HUES48 (cell line): ENCODE measurements at regions not wholly inside any gene's neighbourhood (a gene's known extent, or its start where the extent isn't known, plus 50 kb on each side); places are given as distances from the start of the nearest gene placed in this dataset.
A peak's percentile ranks its signal among the peaks of the same experiment; 100 is the strongest.

Experiments used
- H3K27ac ChIP-seq: one replicate; pipeline ENCODE4 v1.7.0; 2013; ENCODE audit warnings: low read depth, low read length, inconsistent platforms
- H3K27me3 ChIP-seq: 2 replicates; pipeline ENCODE4 v1.6.1; 2013; ENCODE audit warnings: mild to moderate bottlenecking, low read length; ENCODE audit not compliant: control insufficient read depth, insufficient read depth
- H3K36me3 ChIP-seq: 2 replicates; pipeline ENCODE4 v1.6.1; 2013; ENCODE audit warnings: low read length; ENCODE audit not compliant: control insufficient read depth, insufficient read depth
- H3K4me1 ChIP-seq: 2 replicates; pipeline ENCODE4 v1.6.1; 2013; ENCODE audit warnings: mild to moderate bottlenecking, low read length; ENCODE audit not compliant: control insufficient read depth, insufficient read depth
- H3K4me3 ChIP-seq: 2 replicates; pipeline ENCODE4 v1.5.1; 2013; ENCODE audit warnings: mild to moderate bottlenecking, low read depth, low read length
- H3K9ac ChIP-seq: 2 replicates; pipeline ENCODE4 v1.6.1; 2013; ENCODE audit warnings: mild to moderate bottlenecking, low read depth, low read length, moderate library complexity
- H3K9me3 ChIP-seq: 2 replicates; pipeline ENCODE4 v1.6.1; 2013; ENCODE audit warnings: low read length; ENCODE audit not compliant: control insufficient read depth, insufficient read depth

DNA sequence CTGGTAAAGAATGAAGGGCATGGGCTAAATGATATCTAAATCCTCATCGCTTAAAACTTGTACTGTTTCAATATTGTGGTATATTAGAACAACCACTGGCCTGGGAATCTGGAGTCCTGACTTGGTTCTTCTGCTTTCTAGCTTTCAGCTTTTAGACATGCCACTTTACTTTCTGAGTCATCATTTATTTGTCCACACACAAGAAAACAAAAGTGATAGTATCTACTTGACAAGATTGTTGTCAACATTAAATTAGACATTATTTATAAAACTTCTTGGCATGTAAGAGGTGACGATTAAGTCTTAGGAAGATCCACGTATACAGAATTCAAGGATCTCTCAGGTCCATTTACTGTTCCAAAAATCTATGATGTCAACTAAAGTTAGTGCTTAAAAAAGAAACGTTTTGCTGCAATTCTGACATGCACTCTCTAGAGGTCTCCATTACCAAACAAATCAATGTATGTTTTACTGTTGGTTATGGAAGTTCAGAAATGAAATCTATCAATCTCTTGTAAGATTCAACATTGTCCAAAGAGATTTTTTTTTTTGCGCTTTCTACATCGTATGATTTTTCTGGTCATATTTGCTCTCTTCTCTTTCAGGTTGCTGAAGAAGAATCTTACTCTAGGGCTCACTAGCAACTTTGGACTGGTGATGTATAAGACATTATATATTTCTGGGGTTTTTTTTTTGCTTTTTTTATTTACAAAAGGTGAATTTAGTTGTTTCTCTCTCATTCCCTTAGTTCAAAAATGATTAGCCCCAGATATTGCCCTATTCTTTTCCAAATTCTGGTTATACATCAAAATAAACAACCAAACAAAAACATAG lies 53.6 kb upstream of the DYNC1I1 start:
- H3K36me3 ChIP-seq = no peaks in the 10 kb centered on the region
- no peak overlapping the region for H3K27ac ChIP-seq
- no peaks in the 10 kb centered on the region for H3K9me3 ChIP-seq
- no peaks in the 10 kb centered on the region for H3K4me1 ChIP-seq
- no peak overlapping the region for H3K9ac ChIP-seq
- no peak overlapping the region for H3K4me3 ChIP-seq
- H3K27me3 ChIP-seq = no peaks in the 10 kb centered on the region

DNA sequence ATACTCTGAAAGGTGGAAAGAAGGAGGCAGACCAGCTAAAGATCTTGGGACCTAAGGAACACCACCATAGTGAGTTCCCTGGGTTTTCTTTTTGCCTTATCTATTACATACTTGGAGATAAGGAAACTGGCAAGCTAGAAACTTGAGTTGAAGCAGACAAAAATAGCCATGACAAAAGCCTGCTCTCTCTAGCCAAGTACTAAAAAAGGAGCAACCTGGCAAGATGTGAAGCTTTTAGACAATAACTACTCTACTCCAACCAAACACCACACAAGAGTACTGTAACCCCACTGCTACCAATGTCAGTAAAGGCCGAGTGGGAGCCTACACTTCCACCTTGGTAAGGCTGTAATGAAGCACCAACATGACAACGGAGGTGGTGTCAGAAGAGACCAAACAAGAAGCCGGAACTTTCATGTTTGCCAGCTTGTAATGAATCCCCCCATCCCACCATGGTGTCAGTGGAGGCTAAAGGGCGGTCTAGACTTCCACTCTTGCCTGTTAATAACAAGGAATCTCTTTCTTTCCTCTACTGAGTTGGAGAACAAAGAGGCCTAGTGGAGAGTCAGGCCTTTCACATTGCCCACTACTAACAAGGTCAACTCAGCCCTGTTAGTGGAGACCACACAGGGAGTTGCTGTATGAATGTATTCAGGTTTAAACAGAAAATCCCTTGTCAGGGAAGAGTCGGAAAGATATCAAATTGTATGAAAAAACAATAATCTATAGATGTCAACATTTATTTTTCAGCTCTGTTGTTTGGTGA lies 55.8 kb upstream of the DYNC1I1 start:
- no peak overlapping the region for H3K9ac ChIP-seq
- H3K9me3 ChIP-seq = no peaks in the 10 kb centered on the region
- no peaks in the 10 kb centered on the region for H3K36me3 ChIP-seq
- no peak overlapping the region for H3K27ac ChIP-seq
- H3K4me1 ChIP-seq = no peaks in the 10 kb centered on the region
- H3K27me3 ChIP-seq = no peaks in the 10 kb centered on the region
- no peak overlapping the region for H3K4me3 ChIP-seq

DNA sequence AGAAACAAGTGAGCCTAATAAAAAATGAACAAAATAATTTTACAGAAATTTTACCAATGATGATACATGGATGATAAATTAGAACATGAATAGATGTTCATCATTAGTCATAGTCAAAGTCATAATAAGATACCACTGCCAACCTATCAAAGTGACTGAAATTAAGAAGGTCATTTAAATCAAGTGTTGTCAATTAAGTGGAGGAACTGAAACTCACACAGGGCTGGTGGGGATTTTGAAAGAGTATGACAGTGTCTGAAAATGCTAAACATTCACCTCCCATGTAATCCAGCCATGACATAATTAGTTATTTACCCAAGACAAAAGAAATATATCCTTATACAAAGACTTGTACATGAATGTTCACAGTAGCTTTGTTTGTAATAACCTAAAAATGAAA lies 57.1 kb upstream of the DYNC1I1 start:
- no peak overlapping the region for H3K27ac ChIP-seq
- no peak overlapping the region for H3K4me3 ChIP-seq
- no peaks in the 10 kb centered on the region for H3K36me3 ChIP-seq
- H3K4me1 ChIP-seq = no peaks in the 10 kb centered on the region
- H3K9me3 ChIP-seq = no peaks in the 10 kb centered on the region
- no peaks in the 10 kb centered on the region for H3K27me3 ChIP-seq
- H3K9ac ChIP-seq = no peak overlapping the region

DNA sequence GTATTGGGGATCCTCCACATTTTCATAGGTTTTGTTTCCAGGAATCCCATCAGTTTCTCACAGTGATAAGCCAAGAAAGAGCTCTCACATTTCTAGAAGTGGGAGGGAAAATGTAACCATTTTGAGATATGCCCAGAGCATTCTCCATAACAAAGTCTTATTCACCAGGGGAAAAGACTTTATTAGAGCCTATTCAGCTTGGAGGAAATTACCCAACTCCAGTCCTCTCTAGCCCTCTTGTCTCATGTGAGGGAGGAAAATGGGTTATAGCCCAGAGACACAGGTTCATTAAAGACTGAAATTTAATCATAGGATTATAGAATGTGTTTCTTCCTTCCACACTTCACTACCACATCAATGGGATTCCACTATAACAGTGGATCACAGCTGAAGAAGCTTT lies 61.6 kb upstream of the DYNC1I1 start:
- H3K27me3 ChIP-seq = no peaks in the 10 kb centered on the region

DNA sequence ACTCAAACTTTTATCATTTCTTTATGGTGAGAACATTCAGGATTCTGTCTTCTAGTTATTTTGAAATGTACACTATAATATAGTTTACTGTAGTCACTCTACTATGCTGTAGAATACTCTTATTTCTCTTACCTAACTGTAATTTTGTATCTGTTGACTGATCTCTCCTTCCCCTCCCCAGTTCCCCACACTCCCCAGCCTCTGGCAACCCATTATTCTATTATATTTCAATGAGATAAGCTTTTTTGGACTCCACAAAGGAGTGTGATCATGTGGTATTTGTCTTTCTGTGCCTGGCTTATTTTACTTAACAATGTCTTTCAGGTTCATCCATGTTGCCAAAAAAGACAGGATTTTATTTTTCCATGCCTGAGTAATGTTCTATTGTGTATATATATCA lies 71.4 kb upstream of the DYNC1I1 start:
- Histone ChIP-seq H3K27me3 (no peaks in the 10 kb centered on the region), H3K27ac (no peak overlapping the region), H3K9ac (no peak overlapping the region)

More for the DNA sequence above, 61.6 kb upstream of the DYNC1I1 start:
- H3K36me3 ChIP-seq = no peaks in the 10 kb centered on the region
- H3K4me3 ChIP-seq = no peak overlapping the region
- H3K4me1 ChIP-seq = no peaks in the 10 kb centered on the region
- no peak overlapping the region for H3K27ac ChIP-seq
- no peak overlapping the region for H3K9ac ChIP-seq
- H3K9me3 ChIP-seq = peaks cover 4% of the 10 kb centered on the region; the same call in 1 of the 2 replicates

DNA sequence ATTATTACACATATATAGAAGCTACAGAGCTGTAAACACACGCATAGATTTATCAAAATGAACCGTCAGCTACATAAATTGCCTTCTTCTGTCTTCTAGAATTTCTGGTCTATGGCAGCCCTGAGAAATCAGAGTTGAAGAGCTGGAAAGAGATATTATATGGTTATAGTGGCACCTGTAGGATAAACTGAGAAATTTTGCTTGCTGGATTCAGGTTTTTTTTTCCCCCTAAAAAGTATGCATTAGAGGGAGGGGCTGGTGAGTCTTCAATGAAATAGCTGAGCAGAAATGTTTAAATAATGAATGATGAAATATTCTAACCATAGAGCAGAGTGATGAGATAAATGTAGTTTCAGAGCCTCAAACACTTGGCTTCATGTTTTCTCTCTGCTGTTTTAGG lies 78.0 kb upstream of the DYNC1I1 start:
- Histone ChIP-seq H3K9me3 (no peaks in the 10 kb centered on the region), H3K9ac (no peak overlapping the region), H3K4me3 (no peak overlapping the region), H3K36me3 (no peaks in the 10 kb centered on the region), H3K4me1 (no peaks in the 10 kb centered on the region), H3K27me3 (no peaks in the 10 kb centered on the region), H3K27ac (no peak overlapping the region)

More for the DNA sequence above, 71.4 kb upstream of the DYNC1I1 start:
- no peak overlapping the region for H3K4me3 ChIP-seq
- H3K4me1 ChIP-seq = no peaks in the 10 kb centered on the region
- H3K9me3 ChIP-seq = peaks cover under 1% of the 10 kb centered on the region; the same call in 1 of the 2 replicates
- H3K36me3 ChIP-seq = no peaks in the 10 kb centered on the region

DNA sequence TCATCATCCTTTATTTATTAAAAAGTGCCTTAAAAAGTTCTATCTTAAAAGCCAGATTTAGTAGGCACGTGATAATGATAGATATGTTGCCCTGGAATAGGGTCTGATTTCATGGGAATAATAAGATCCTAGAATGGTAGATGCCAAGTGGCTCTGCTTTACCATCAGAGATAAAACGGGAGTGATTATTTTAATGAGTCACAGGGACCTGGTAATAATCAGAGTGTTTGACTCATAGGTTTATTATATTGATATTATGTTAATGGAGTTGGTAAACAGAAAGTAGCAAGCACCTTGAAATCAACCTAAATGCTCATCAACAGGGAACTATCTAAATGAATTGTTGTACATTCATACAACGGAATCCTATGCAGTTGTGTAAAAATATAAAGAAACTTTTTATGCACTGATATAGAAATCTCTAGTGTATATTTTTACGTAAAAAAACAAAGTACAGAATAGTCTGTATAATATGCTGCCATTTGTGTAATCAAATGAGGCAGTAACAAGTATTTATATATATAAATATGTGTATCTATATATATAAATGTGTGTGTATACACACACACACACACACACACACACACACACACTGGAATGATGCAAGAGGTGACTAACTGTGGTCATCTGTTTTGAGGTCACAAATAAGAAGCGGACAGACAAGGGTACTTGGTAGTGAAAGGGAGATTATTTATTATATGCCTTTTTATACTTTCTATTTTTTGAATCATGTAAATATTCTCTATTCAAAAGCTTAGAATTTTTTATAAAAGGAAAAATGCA lies 78.6 kb upstream of the DYNC1I1 start:
- Histone ChIP-seq H3K27me3 (no peaks in the 10 kb centered on the region), H3K4me3 (no peak overlapping the region), H3K27ac (no peak overlapping the region), H3K9me3 (no peaks in the 10 kb centered on the region), H3K4me1 (no peaks in the 10 kb centered on the region), H3K9ac (no peak overlapping the region), H3K36me3 (no peaks in the 10 kb centered on the region)

DNA sequence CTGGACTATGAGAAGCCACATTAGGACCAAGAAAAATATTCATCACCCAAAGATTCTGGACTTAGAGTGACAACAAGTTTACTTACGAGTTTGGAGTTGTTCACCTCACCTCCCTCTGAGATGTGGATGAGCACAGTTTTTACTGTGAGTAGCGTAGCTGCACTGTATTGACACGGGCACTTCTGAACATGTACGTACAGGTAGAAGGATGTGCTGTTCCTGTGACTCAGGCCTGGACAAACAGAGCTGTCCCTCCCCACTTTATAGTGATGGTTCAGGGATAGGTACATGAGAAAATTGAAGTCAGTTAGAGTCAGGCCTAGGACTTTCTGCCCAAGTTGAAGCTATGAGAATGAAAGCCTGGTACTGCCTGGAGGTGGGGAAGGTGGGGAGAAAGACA lies 80.9 kb upstream of the DYNC1I1 start:
- Histone ChIP-seq H3K27ac (no peak overlapping the region), H3K27me3 (no peaks in the 10 kb centered on the region), H3K9ac (no peak overlapping the region), H3K4me1 (no peaks in the 10 kb centered on the region), H3K9me3 (no peaks in the 10 kb centered on the region), H3K36me3 (no peaks in the 10 kb centered on the region), H3K4me3 (no peak overlapping the region)

DNA sequence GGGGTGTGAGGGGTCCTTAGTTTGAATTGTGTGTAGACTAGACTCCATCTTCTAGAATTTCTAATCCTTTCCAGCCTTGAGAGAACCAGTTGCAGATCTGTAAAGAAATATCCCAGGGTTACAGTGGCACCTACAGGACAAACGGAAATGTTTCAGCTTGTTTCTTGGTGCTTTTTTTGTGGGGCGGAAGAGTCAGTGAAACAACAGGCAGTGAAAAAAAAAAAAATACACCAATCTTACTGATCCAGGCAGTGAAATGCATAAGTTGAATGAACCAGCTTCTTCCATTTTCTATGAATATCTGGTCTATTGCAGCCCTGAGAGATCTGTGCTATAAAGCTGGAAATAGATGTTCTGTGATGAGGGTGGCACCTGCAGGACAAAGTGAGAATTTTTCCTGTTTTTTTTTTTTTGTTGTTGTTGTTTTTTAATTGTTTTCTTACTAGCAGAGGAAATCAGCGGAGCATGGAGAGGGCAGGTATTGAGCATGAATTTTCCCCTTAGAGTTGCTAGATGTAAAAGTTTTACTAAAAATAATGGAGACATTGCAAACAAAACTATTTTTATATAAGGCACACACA lies 81.9 kb upstream of the DYNC1I1 start:
- no peaks in the 10 kb centered on the region for H3K27me3 ChIP-seq
- no peaks in the 10 kb centered on the region for H3K4me1 ChIP-seq
- H3K36me3 ChIP-seq = no peaks in the 10 kb centered on the region
- H3K4me3 ChIP-seq = peak overlapping the region; percentile 53; the same call in 1 of the 2 replicates
- H3K27ac ChIP-seq = no peak overlapping the region
- no peak overlapping the region for H3K9ac ChIP-seq
- no peaks in the 10 kb centered on the region for H3K9me3 ChIP-seq

DNA sequence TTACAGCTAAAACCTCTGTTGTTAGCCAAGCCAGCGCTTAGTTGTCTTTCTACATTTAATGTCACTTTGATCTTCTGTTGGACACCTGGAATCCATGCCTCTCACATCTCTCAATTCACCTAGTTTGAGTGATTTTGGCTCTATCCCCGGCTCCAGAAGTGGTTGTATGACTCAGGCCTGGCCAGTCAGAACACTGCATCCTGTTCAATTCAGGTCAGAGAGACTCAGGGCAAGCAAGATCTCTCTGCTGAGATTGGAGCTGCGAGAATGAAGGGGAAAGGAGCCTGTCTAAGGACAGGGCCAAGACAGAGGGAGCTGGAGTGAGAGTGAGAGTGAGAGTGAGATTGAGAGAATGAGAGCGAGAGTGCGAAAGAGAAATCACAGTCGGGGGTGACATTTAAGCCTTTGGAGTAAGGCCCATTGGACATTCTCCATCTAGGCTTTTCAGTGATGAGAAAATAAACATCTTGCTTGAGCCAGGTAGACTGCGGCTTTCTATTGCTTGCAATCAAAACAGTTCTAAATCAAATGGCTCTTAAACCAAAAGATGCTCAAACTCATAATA lies 83.3 kb upstream of the DYNC1I1 start:
- Histone ChIP-seq H3K9me3 (no peaks in the 10 kb centered on the region), H3K9ac (no peak overlapping the region), H3K27me3 (no peaks in the 10 kb centered on the region), H3K4me3 (no peak overlapping the region), H3K4me1 (no peaks in the 10 kb centered on the region), H3K27ac (no peak overlapping the region), H3K36me3 (no peaks in the 10 kb centered on the region)
